GM12892 (cell line): ENCODE measurements at regions not wholly inside any gene's neighbourhood (a gene's known extent, or its start where the extent isn't known, plus 50 kb on each side); places are given as distances from the start of the nearest gene placed in this dataset.
A peak's percentile ranks its signal among the peaks of the same experiment; 100 is the strongest.
"Not testable (repeated sequence)": the region's sequence is repeated elsewhere in the genome, so short reads cannot be mapped to it uniquely, and the experiment has no call there.

Experiments
- DNase-seq: peaks from one replicate; pipeline ENCODE4 v3.0.0; 2011; ENCODE audit not compliant: insufficient read length
- FAIRE-seq: peaks from 2 replicates; lab custom pipeline; 2011; peaks lifted over from hg19 to GRCh38; lab: Jason Lieb, UNC

GRCh38 chr7:76854631-76855030 lies 177.5 kb downstream of the SPDYE17 start:
- DNase-seq, FAIRE-seq: not testable (repeated sequence)

GRCh38 chr7:76852787-76853584 lies 179.2 kb downstream of the SPDYE17 start:
- FAIRE-seq, DNase-seq: not testable (repeated sequence)

GRCh38 chr7:76852362-76852761 lies 179.8 kb downstream of the SPDYE17 start:
- DNase-seq, FAIRE-seq: not testable (repeated sequence)

- not testable (repeated sequence) for FAIRE-seq, DNase-seq
Observed at GRCh38 chr7:76851617-76852016, 180.5 kb downstream of the SPDYE17 start.

GRCh38 chr7:76849887-76850563 lies 182.1 kb downstream of the SPDYE17 start:
- FAIRE-seq, DNase-seq: not testable (repeated sequence)

GRCh38 chr7:76839879-76840278 lies 192.3 kb downstream of the SPDYE17 start:
- not testable (repeated sequence) for FAIRE-seq, DNase-seq

GRCh38 chr7:76839214-76839613 lies 192.9 kb downstream of the SPDYE17 start:
- not testable (repeated sequence) for FAIRE-seq, DNase-seq

- DNase-seq, FAIRE-seq: not testable (repeated sequence)
Observed at GRCh38 chr7:76838357-76838756, 193.8 kb downstream of the SPDYE17 start.

- FAIRE-seq, result not testable (repeated sequence)
Observed at GRCh38 chr7:76829233-76829632, 202.2 kb upstream of the POMZP3 start.

GRCh38 chr7:76826181-76826580 lies 199.1 kb upstream of the POMZP3 start:
- DNase-seq, FAIRE-seq: not testable (repeated sequence)

More at GRCh38 chr7:76829233-76829632, 202.2 kb upstream of the POMZP3 start:
- DNase-seq, result not testable (repeated sequence)

- DNase-seq, FAIRE-seq: not testable (repeated sequence)
Observed at GRCh38 chr7:76809856-76810255, 182.8 kb upstream of the POMZP3 start.

GRCh38 chr7:76807588-76808100 lies 180.6 kb upstream of the POMZP3 start:
- not testable (repeated sequence) for DNase-seq
- peak; percentile 9 for FAIRE-seq

- FAIRE-seq, DNase-seq: not testable (repeated sequence)
Observed at GRCh38 chr7:76806460-76806859, 179.4 kb upstream of the POMZP3 start.

- FAIRE-seq, DNase-seq: not testable (repeated sequence)
Observed at GRCh38 chr7:76806010-76806409, 178.9 kb upstream of the POMZP3 start.

GRCh38 chr7:76805262-76805661 lies 178.2 kb upstream of the POMZP3 start:
- DNase-seq, FAIRE-seq: not testable (repeated sequence)

GRCh38 chr7:76797639-76798038 lies 170.6 kb upstream of the POMZP3 start:
- DNase-seq, FAIRE-seq: not testable (repeated sequence)

- DNase-seq, FAIRE-seq: not testable (repeated sequence)
Observed at GRCh38 chr7:76780693-76781092, 153.6 kb upstream of the POMZP3 start.

- FAIRE-seq, result peak; percentile 14
- not testable (repeated sequence) for DNase-seq
Observed at GRCh38 chr7:76774279-76774678, 147.2 kb upstream of the POMZP3 start.

GRCh38 chr7:76771980-76772379 lies 144.9 kb upstream of the POMZP3 start:
- DNase-seq, FAIRE-seq: not testable (repeated sequence)

- not testable (repeated sequence) for FAIRE-seq, DNase-seq
Observed at GRCh38 chr7:76763977-76764376, 136.9 kb upstream of the POMZP3 start.
